Right lobe of liver (tissue), 4 donors: ENCODE measurements at regions not wholly inside any gene's neighbourhood (a gene's known extent, or its start where the extent isn't known, plus 50 kb on each side); places are given as distances from the start of the nearest gene placed in this dataset.

Experiments used
- CTCF ChIP-seq, 4 donors: fragments of 200-600 bp in 3 of 4; fragments of 450-650 bp in 1 of 4; IDR thresholded peaks; one replicate each; pipeline versions ENCODE4 v1.5.1 to v1.8.0; 2016 to 2022; ENCODE audit warnings: antibody characterized with exemption in 4 of 4, mild to moderate bottlenecking in 2 of 4
- POLR2A ChIP-seq: fragments of 450-650 bp; IDR thresholded peaks from one replicate; pipeline ENCODE4 v1.6.1; 2017; ENCODE audit warnings: antibody characterized with exemption, mild to moderate bottlenecking
- donor health status: DM: no; HTN: no; CAD: no.
- donor health status: DM: no; HTN: no; CAD: no.
- donor health status: DM: no; HTN: yes; CAD: no.

- TF ChIP-seq CTCF (IDR thresholded peaks at IDR 0.05) (no peak), POLR2A (no peak)
Observed at GRCh38 chr14:26663506-26663905, 65.7 kb upstream of the NOVA1 start.
